CD14-positive monocyte (primary cell): ENCODE measurements at regions not wholly inside any gene's neighbourhood (a gene's known extent, or its start where the extent isn't known, plus 50 kb on each side); places are given as distances from the start of the nearest gene placed in this dataset.

Experiments
- DNase-seq, 3 donors: peaks; one replicate each; pipeline ENCODE4 v3.0.0-alpha.2; 2011 to 2022
- H2AFZ ChIP-seq: 2 replicates; pipeline ENCODE4 v1.6.0; 2012; ENCODE audit warnings: mild to moderate bottlenecking, low read depth, low read length, inconsistent platforms; ENCODE audit not compliant: insufficient read depth, poor library complexity, severe bottlenecking
- H3K27ac ChIP-seq, 2 donors: 1 replicate in 1 of 2; 2 replicates in 1 of 2; pipeline ENCODE4 v1.5.1; 2012 to 2013; ENCODE audit warnings: low read length in 2 of 2, control low read depth in 1 of 2, inconsistent platforms in 1 of 2, low read depth in 1 of 2, mild to moderate bottlenecking in 1 of 2
- H3K27me3 ChIP-seq, 2 donors: one replicate each; pipeline versions ENCODE4 v1.6.0 to v1.6.1; 2011 to 2013; ENCODE audit warnings: low read length in 2 of 2; ENCODE audit not compliant: control insufficient read depth in 2 of 2, insufficient read depth in 2 of 2
- H3K36me3 ChIP-seq, 2 donors: replicated peaks in 1 of 2; 1 replicate in 1 of 2; 2 replicates in 1 of 2; pipeline versions ENCODE4 v1.5.1 to v1.6.1; 2012 to 2013; ENCODE audit warnings: low read length in 2 of 2, control low read depth in 1 of 2, inconsistent platforms in 1 of 2, mild to moderate bottlenecking in 1 of 2; ENCODE audit not compliant: insufficient read depth in 2 of 2, control insufficient read depth in 1 of 2
- H3K4me1 ChIP-seq, 2 donors: 1 replicate in 1 of 2; 2 replicates in 1 of 2; pipeline versions ENCODE4 v1.5.1 to v1.6.1; 2012 to 2013; ENCODE audit warnings: low read length in 2 of 2, control low read depth in 1 of 2, inconsistent platforms in 1 of 2, mild to moderate bottlenecking in 1 of 2, moderate library complexity in 1 of 2; ENCODE audit not compliant: insufficient read depth in 2 of 2, control insufficient read depth in 1 of 2
- H3K4me2 ChIP-seq: replicated peaks from 2 replicates; pipeline ENCODE3; 2012; ENCODE audit warnings: low read length, moderate library complexity, mild to moderate bottlenecking; ENCODE audit not compliant: poor library complexity, severe bottlenecking; ENCODE audit errors: extremely low read depth
- H3K4me3 ChIP-seq, 3 experiments: fragments of 200-600 bp in 1 of 3; sonication (generic) in 1 of 3; replicated peaks in 1 of 3; 1 replicate in 2 of 3; 2 replicates in 1 of 3; pipeline ENCODE4 v1.5.1; 2011 to 2013; ENCODE audit warnings: low read length in 3 of 3, mild to moderate bottlenecking in 3 of 3, control low read depth in 2 of 3, low read depth in 2 of 3, inconsistent platforms in 1 of 3, moderate library complexity in 1 of 3
- H3K79me2 ChIP-seq: 2 replicates; pipeline ENCODE4 v1.6.0; 2012; ENCODE audit warnings: mild to moderate bottlenecking, control low read depth, inconsistent platforms, low read length, moderate library complexity; ENCODE audit not compliant: insufficient read depth
- H3K9ac ChIP-seq: 2 replicates; pipeline ENCODE4 v1.6.0; 2017; ENCODE audit warnings: low read length, mild to moderate bottlenecking; ENCODE audit not compliant: insufficient read depth, poor library complexity, severe bottlenecking
- H3K9me3 ChIP-seq, 2 donors: replicated peaks in 1 of 2; 1 replicate in 1 of 2; 2 replicates in 1 of 2; pipeline versions ENCODE4 v1.5.1 to v1.6.1; 2012 to 2013; ENCODE audit warnings: low read length in 2 of 2, control low read depth in 1 of 2; ENCODE audit not compliant: control insufficient read depth in 1 of 2, insufficient read depth in 1 of 2
- H4K20me1 ChIP-seq: 2 replicates; pipeline ENCODE4 v1.6.0; 2012; ENCODE audit warnings: mild to moderate bottlenecking, low read length, control low read depth, moderate library complexity; ENCODE audit not compliant: insufficient read depth
- H3K27ac Mint-ChIP-seq, 7 donors: one replicate each; pipeline ENCODE4 v1.8.0; 2020; ENCODE audit warnings: mild to moderate bottlenecking in 7 of 7, mixed read lengths in 7 of 7, moderate library complexity in 6 of 7, inconsistent platforms in 2 of 7
- H3K27me3 Mint-ChIP-seq, 3 donors: one replicate each; pipeline ENCODE4 v1.8.0; 2021 to 2022; ENCODE audit warnings: low read depth in 3 of 3, mild to moderate bottlenecking in 3 of 3, mixed read lengths in 3 of 3, moderate library complexity in 3 of 3, inconsistent platforms in 1 of 3
- H3K36me3 Mint-ChIP-seq, 2 donors: one replicate each; pipeline ENCODE4 v1.8.0; 2020; ENCODE audit warnings: mixed read lengths in 2 of 2, inconsistent platforms in 1 of 2, mild to moderate bottlenecking in 1 of 2
- H3K4me1 Mint-ChIP-seq: one replicate; pipeline ENCODE4 v1.8.0; 2020; ENCODE audit warnings: mild to moderate bottlenecking, mixed read lengths
- H3K4me3 Mint-ChIP-seq, 2 donors: one replicate each; pipeline ENCODE4 v1.8.0; 2020; ENCODE audit warnings: mild to moderate bottlenecking in 2 of 2, mixed read lengths in 2 of 2, moderate library complexity in 1 of 2
- H3K9me3 Mint-ChIP-seq, 7 donors: one replicate each; pipeline ENCODE4 v1.8.0; 2020 to 2022; ENCODE audit warnings: mixed read lengths in 7 of 7, mild to moderate bottlenecking in 6 of 7, moderate library complexity in 6 of 7, inconsistent platforms in 2 of 7
- WGBS: methylation state at CpG from one replicate; pipeline ENCODE4 v1.1.5; 2013; ENCODE audit warnings: missing lambda C conversion rate; ENCODE audit not compliant: insufficient coverage; 5-methylcytosine and 5-hydroxymethylcytosine counted together
- intact Hi-C, 2 donors: fragments of 100-400 bp; cut with micrococcal nuclease; formaldehyde crosslinking; loops; one replicate each; pipeline versions ENCODE4 v1.15.0 to v1.15.1; 2023
- TF ChIP-seq, protein P1 (sequence below): fragments of 200-600 bp; IDR thresholded peaks from one replicate; pipeline ENCODE4 v1.8.0; 2022; ENCODE audit warnings: antibody characterized with exemption, mild to moderate bottlenecking

DNA sequence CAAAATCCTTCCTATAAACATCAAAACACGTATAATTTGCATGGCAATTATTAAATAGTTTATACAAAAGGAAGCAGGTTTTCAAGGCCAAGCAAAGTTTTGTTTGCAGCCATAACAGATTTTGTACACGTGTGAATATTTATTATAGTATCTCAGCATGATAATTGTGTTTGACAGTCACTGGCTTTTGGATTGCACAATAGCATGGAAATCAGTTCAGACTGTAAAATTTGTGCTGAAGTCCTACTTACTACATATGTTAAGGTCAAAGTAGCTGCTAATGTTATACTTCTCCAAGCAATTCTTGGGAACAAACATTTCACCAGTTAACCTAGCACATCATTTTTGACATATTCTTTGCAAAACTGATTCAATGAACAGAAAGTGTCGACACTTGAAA lies 287.6 kb upstream of the POM121L12 start:
- H3K27me3 ChIP-seq, result no peaks in the 10 kb centered on the region
- 60% methylated on average over 1 of the region's 3 CpGs for WGBS
- no peak overlapping the region for H3K27ac ChIP-seq
- Mint-ChIP-seq H3K27me3 (no peaks in the 10 kb centered on the region), H3K36me3 (no peaks in the 10 kb centered on the region), H3K27ac (no peak overlapping the region), H3K9me3 (peaks cover 0 to 11% (median 4%) of the 10 kb centered on the region in 7 donors), H3K4me3 (no peak overlapping the region), H3K4me1 (no peaks in the 10 kb centered on the region)
- peaks cover 0 to 8% of the 10 kb centered on the region in 2 donors for H3K9me3 ChIP-seq
- H4K20me1 ChIP-seq, result no peaks in the 10 kb centered on the region
- no peak overlapping the region for H2AFZ ChIP-seq
- no peaks in the 10 kb centered on the region for H3K4me1 ChIP-seq
- intact Hi-C loops, result no loop called here
- H3K36me3 ChIP-seq, result no peaks in the 10 kb centered on the region
- no peak for DNase-seq
- no peak overlapping the region for H3K9ac ChIP-seq
- H3K79me2 ChIP-seq, result no peaks in the 10 kb centered on the region
- no peak overlapping the region for H3K4me2 ChIP-seq
- TF ChIP-seq, protein P1, sequence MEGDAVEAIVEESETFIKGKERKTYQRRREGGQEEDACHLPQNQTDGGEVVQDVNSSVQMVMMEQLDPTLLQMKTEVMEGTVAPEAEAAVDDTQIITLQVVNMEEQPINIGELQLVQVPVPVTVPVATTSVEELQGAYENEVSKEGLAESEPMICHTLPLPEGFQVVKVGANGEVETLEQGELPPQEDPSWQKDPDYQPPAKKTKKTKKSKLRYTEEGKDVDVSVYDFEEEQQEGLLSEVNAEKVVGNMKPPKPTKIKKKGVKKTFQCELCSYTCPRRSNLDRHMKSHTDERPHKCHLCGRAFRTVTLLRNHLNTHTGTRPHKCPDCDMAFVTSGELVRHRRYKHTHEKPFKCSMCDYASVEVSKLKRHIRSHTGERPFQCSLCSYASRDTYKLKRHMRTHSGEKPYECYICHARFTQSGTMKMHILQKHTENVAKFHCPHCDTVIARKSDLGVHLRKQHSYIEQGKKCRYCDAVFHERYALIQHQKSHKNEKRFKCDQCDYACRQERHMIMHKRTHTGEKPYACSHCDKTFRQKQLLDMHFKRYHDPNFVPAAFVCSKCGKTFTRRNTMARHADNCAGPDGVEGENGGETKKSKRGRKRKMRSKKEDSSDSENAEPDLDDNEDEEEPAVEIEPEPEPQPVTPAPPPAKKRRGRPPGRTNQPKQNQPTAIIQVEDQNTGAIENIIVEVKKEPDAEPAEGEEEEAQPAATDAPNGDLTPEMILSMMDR, result no peak
- H3K4me3 ChIP-seq, result no peak overlapping the region

DNA sequence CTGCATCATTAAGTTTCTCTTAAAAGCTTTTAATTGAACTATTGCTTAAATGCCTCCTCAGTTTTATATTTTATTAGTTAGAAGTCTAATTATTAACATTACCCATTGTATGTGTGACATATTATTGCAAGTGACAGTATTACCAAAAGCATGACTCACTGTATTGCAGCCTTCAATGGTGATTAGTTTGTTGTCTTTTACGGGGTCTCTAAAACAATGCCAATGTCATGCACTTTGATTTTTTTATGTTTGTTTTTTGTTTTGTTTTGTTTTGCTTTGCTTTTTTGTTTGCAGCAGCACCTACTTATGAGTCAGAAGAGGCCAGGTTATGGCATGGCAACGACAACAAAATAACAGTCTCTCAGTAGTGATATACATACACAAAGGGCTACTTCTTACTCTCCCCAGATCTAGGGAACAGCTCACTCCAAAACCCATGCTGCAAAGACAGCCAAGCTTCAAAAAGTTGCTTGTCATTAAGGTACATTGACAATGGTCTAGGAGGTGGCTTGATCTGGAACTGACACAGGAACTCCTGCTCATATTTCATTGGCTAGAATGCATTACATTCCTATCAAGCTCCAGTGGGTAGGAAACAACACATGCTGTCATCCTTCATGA lies 293.7 kb upstream of the POM121L12 start:
- Histone ChIP-seq H3K4me3 (no peak overlapping the region), H4K20me1 (no peaks in the 10 kb centered on the region), H3K27ac (no peak overlapping the region), H3K4me2 (no peak overlapping the region), H3K9me3 (peaks cover 7 to 9% of the 10 kb centered on the region in 2 donors), H3K36me3 (no peaks in the 10 kb centered on the region), H2AFZ (no peak overlapping the region), H3K27me3 (no peaks in the 10 kb centered on the region), H3K4me1 (no peaks in the 10 kb centered on the region), H3K79me2 (no peaks in the 10 kb centered on the region), H3K9ac (no peak overlapping the region)
- Mint-ChIP-seq H3K27me3 (no peaks in the 10 kb centered on the region), H3K36me3 (no peaks in the 10 kb centered on the region), H3K27ac (no peak overlapping the region), H3K4me3 (no peak overlapping the region), H3K9me3 (peaks cover 0 to 17% (median 4%) of the 10 kb centered on the region in 7 donors), H3K4me1 (no peaks in the 10 kb centered on the region)
- no peak for DNase-seq
- intact Hi-C loops, result no loop called here
- TF ChIP-seq, protein P1, result no peak
- WGBS, result no CpG with 5 or more reads among the region's 2 CpGs
